ENCODE measurements at regions not wholly inside any gene's neighbourhood (a gene's known extent, or its start where the extent isn't known, plus 50 kb on each side); places are given as distances from the start of the nearest gene placed in this dataset.
A peak's percentile ranks its signal among the peaks of the same experiment; 100 is the strongest.

- H3K27ac ChIP-seq (ENCODE audit: low read depth, low read length): no peak overlapping the region
- H3K9me3 ChIP-seq (ENCODE audit: low read depth, low read length): no peaks in the 10 kb centered on the region
- TF ChIP-seq, protein P1, sequence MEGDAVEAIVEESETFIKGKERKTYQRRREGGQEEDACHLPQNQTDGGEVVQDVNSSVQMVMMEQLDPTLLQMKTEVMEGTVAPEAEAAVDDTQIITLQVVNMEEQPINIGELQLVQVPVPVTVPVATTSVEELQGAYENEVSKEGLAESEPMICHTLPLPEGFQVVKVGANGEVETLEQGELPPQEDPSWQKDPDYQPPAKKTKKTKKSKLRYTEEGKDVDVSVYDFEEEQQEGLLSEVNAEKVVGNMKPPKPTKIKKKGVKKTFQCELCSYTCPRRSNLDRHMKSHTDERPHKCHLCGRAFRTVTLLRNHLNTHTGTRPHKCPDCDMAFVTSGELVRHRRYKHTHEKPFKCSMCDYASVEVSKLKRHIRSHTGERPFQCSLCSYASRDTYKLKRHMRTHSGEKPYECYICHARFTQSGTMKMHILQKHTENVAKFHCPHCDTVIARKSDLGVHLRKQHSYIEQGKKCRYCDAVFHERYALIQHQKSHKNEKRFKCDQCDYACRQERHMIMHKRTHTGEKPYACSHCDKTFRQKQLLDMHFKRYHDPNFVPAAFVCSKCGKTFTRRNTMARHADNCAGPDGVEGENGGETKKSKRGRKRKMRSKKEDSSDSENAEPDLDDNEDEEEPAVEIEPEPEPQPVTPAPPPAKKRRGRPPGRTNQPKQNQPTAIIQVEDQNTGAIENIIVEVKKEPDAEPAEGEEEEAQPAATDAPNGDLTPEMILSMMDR (IDR thresholded peaks at IDR 0.05; ENCODE audit: extremely low read depth, low read depth, low read length): no peak
These were observed 105.2 kb downstream of the ZNF608 start for GRCh38 chr5:124641154-124641792.

GRCh38 chr5:124639095-124639665, 107.3 kb downstream of the ZNF608 start:
- H3K4me3 ChIP-seq (ENCODE audit: insufficient read depth, low read length): no peak overlapping the region
- H3K27ac ChIP-seq (ENCODE audit: low read depth, low read length): no peak overlapping the region
- DNase-seq (ENCODE audit: insufficient read length, low spot score, missing footprints): no peak
- no peaks in the 10 kb centered on the region for H3K79me2 ChIP-seq (ENCODE audit: insufficient read depth, low read length)
- H2AFZ ChIP-seq (ENCODE audit: low read length): no peak overlapping the region
- H3K36me3 ChIP-seq (ENCODE audit: insufficient read depth, low read length): no peaks in the 10 kb centered on the region
- H3K4me2 ChIP-seq (ENCODE audit: insufficient read depth, low read length): no peak overlapping the region
- H3K27me3 ChIP-seq (ENCODE audit: insufficient read depth, low read length): no peaks in the 10 kb centered on the region
- H3K9me3 ChIP-seq (ENCODE audit: low read depth, low read length): no peaks in the 10 kb centered on the region
- no peaks in the 10 kb centered on the region for H4K20me1 ChIP-seq (ENCODE audit: insufficient read depth, low read length)
- H3K4me1 ChIP-seq (ENCODE audit: insufficient read depth, low read length): peaks cover 9% of the 10 kb centered on the region
- TF ChIP-seq, protein P1 (IDR thresholded peaks at IDR 0.05; ENCODE audit: extremely low read depth, low read depth, low read length): no peak

More at GRCh38 chr5:124641154-124641792, 105.2 kb downstream of the ZNF608 start:
- H3K4me2 ChIP-seq (ENCODE audit: insufficient read depth, low read length): no peak overlapping the region
- H2AFZ ChIP-seq (ENCODE audit: low read length): no peak overlapping the region
- H3K4me3 ChIP-seq (ENCODE audit: insufficient read depth, low read length): no peak overlapping the region
- H3K4me1 ChIP-seq (ENCODE audit: insufficient read depth, low read length): no peaks in the 10 kb centered on the region
- no peaks in the 10 kb centered on the region for H3K27me3 ChIP-seq (ENCODE audit: insufficient read depth, low read length)
- H4K20me1 ChIP-seq (ENCODE audit: insufficient read depth, low read length): no peaks in the 10 kb centered on the region
- H3K36me3 ChIP-seq (ENCODE audit: insufficient read depth, low read length): no peaks in the 10 kb centered on the region
- no peak for DNase-seq (ENCODE audit: insufficient read length, low spot score, missing footprints)
- no peaks in the 10 kb centered on the region for H3K79me2 ChIP-seq (ENCODE audit: insufficient read depth, low read length)

- H3K27me3 ChIP-seq (ENCODE audit: insufficient read depth, low read length): no peaks in the 10 kb centered on the region
- no peaks in the 10 kb centered on the region for H3K36me3 ChIP-seq (ENCODE audit: insufficient read depth, low read length)
- no peak overlapping the region for H3K4me3 ChIP-seq (ENCODE audit: insufficient read depth, low read length)
These were observed 109.4 kb downstream of the ZNF608 start for GRCh38 chr5:124637011-124637410.

GRCh38 chr5:124634741-124635323, 111.6 kb downstream of the ZNF608 start:
- no peaks in the 10 kb centered on the region for H3K9me3 ChIP-seq (ENCODE audit: low read depth, low read length)
- no peaks in the 10 kb centered on the region for H3K79me2 ChIP-seq (ENCODE audit: insufficient read depth, low read length)
- H2AFZ ChIP-seq (ENCODE audit: low read length): no peak overlapping the region
- H3K4me2 ChIP-seq (ENCODE audit: insufficient read depth, low read length): peak overlapping the region; percentile 12
- H3K27ac ChIP-seq (ENCODE audit: low read depth, low read length): peak overlapping the region; percentile 16
- no peaks in the 10 kb centered on the region for H4K20me1 ChIP-seq (ENCODE audit: insufficient read depth, low read length)
- no peaks in the 10 kb centered on the region for H3K36me3 ChIP-seq (ENCODE audit: insufficient read depth, low read length)
- peaks cover 15% of the 10 kb centered on the region for H3K4me1 ChIP-seq (ENCODE audit: insufficient read depth, low read length)
- TF ChIP-seq, protein P1 (IDR thresholded peaks at IDR 0.05; ENCODE audit: extremely low read depth, low read depth, low read length): no peak
- DNase-seq (ENCODE audit: insufficient read length, low spot score, missing footprints): no peak
- no peaks in the 10 kb centered on the region for H3K27me3 ChIP-seq (ENCODE audit: insufficient read depth, low read length)
- no peak overlapping the region for H3K4me3 ChIP-seq (ENCODE audit: insufficient read depth, low read length)

More at GRCh38 chr5:124637011-124637410, 109.4 kb downstream of the ZNF608 start:
- H4K20me1 ChIP-seq (ENCODE audit: insufficient read depth, low read length): no peaks in the 10 kb centered on the region
- no peak for DNase-seq (ENCODE audit: insufficient read length, low spot score, missing footprints)
- H3K79me2 ChIP-seq (ENCODE audit: insufficient read depth, low read length): no peaks in the 10 kb centered on the region
- H3K4me1 ChIP-seq (ENCODE audit: insufficient read depth, low read length): peaks cover 14% of the 10 kb centered on the region
- H2AFZ ChIP-seq (ENCODE audit: low read length): no peak overlapping the region
- TF ChIP-seq, protein P1 (IDR thresholded peaks at IDR 0.05; ENCODE audit: extremely low read depth, low read depth, low read length): no peak
- no peak overlapping the region for H3K4me2 ChIP-seq (ENCODE audit: insufficient read depth, low read length)
- H3K27ac ChIP-seq (ENCODE audit: low read depth, low read length): no peak overlapping the region
- no peaks in the 10 kb centered on the region for H3K9me3 ChIP-seq (ENCODE audit: low read depth, low read length)
